ENCODE measurements at regions not wholly inside any gene's neighbourhood (a gene's known extent, or its start where the extent isn't known, plus 50 kb on each side); places are given as distances from the start of the nearest gene placed in this dataset.

DNA sequence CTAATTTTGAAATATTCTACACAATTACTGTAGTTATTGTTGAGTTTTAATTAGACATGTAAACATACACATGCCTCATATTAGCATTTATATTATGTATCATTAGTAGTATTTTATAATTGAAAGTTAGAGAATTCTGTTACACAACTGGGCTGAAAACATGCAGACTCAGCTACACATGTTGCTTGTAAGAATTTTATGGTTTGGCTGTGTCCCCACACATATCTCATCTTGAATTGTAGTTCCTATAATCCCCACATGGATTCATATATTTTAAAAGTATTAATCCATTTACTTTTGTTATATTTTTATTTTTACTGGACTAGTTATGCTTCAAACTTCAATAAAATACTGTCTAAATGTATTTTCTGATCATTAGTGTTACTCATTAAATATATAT is 2075.3 kb upstream of the C9orf72 start:
- Histone ChIP-seq H3K27ac (ENCODE audit: low read depth, low read length) (no peak overlapping the region), H3K27me3 (replicated peaks in 1 of 4; ENCODE audit: control insufficient read depth in 3 of 4, extremely low read depth in 1 of 4, insufficient read depth in 3 of 4, low read length in 3 of 4) (no peaks in the 10 kb centered on the region), H2BK5ac (ENCODE audit: low read depth, low read length) (no peak overlapping the region), H3K4me2 (ENCODE audit: insufficient read depth in 1 of 2, low read depth in 2 of 2, low read length in 2 of 2) (no peak overlapping the region), H2BK20ac (ENCODE audit: low read length) (no peak overlapping the region), H2AK5ac (ENCODE audit: low read depth, low read length) (no peak overlapping the region), H4K91ac (replicated peaks; ENCODE audit: insufficient read length, low read length) (no peak overlapping the region), H3K9ac (replicated peaks in 1 of 4; ENCODE audit: extremely low read depth in 1 of 4, low read depth in 3 of 4, low read length in 3 of 4) (no peak overlapping the region), H3K79me2 (ENCODE audit: control insufficient read depth in 1 of 2, insufficient read depth in 2 of 2, low read length in 2 of 2) (no peaks in the 10 kb centered on the region), H2BK12ac (ENCODE audit: low read depth, low read length) (no peak overlapping the region), H3K23me2 (ENCODE audit: low read depth, low read length) (no peaks in the 10 kb centered on the region; the same call in 1 of the 2 replicates), H3K56ac (replicated peaks; ENCODE audit: insufficient read length, low read depth, low read length) (no peak overlapping the region), H3K18ac (ENCODE audit: extremely low read depth, low read length) (no peak overlapping the region), H4K5ac (ENCODE audit: insufficient read length, low read depth, low read length) (no peak overlapping the region), H3K4me3 (ENCODE audit: extremely low read depth in 1 of 4, insufficient read depth in 2 of 4, low read depth in 3 of 4, low read length in 4 of 4) (no peak overlapping the region), H3K79me1 (ENCODE audit: low read depth, low read length) (no peaks in the 10 kb centered on the region), H3K14ac (ENCODE audit: insufficient read length) (no peak overlapping the region), H3K23ac (ENCODE audit: insufficient read length) (no peak overlapping the region), H3K4ac (replicated peaks; ENCODE audit: insufficient read length, low read depth, low read length) (no peak overlapping the region), H2BK120ac (replicated peaks; ENCODE audit: low read depth, low read length) (no peak overlapping the region), H3K9me3 (ENCODE audit: insufficient read depth in 2 of 2, low read depth in 1 of 2, low read length in 1 of 2) (no peaks in the 10 kb centered on the region), H3K36me3 (ENCODE audit: control insufficient read depth in 2 of 4, insufficient read depth in 4 of 4, low read length in 3 of 4) (no peaks in the 10 kb centered on the region), H2BK15ac (ENCODE audit: low read length) (no peak overlapping the region), H4K20me1 (replicated peaks in 1 of 2; ENCODE audit: control insufficient read depth in 1 of 2, insufficient read depth in 2 of 2, low read length in 2 of 2) (no peaks in the 10 kb centered on the region), H4K8ac (ENCODE audit: extremely low read depth, insufficient read depth, low read length) (no peak overlapping the region), H2AFZ (ENCODE audit: low read length) (no peak overlapping the region), H3K4me1 (replicated peaks in 1 of 4; ENCODE audit: control insufficient read depth in 3 of 4, insufficient read depth in 4 of 4, low read length in 3 of 4) (no peaks in the 10 kb centered on the region)
- no peak for DNase-seq (ENCODE audit: low read depth in 1 of 2, low spot score in 2 of 2)
- POLR2A ChIA-PET (ENCODE audit: partially characterized antibody) = no interaction called here
- no peak for FAIRE-seq
- TF ChIP-seq HDAC6 (IDR thresholded peaks at IDR 0.05; ENCODE audit: low read depth, low read length) (no peak), SIN3A (conservative IDR thresholded peaks at IDR 0.05 in 1 of 2, IDR thresholded peaks at IDR 0.05 in 1 of 2; ENCODE audit: low read depth in 1 of 2, low read length in 2 of 2) (no peak), CTBP2 (IDR thresholded peaks at IDR 0.05; ENCODE audit: borderline replicate concordance, insufficient read depth, insufficient read length, low read length) (no peak), KDM4A (IDR thresholded peaks at IDR 0.05; ENCODE audit: low read depth, low read length, severe bottlenecking) (no peak), MAFK (IDR thresholded peaks at IDR 0.05; ENCODE audit: low read depth, low read length) (no peak), POU5F1 (IDR thresholded peaks at IDR 0.05; ENCODE audit: low read depth, low read length) (no peak), EZH2 (IDR thresholded peaks at IDR 0.05; ENCODE audit: low read depth, low read length, severe bottlenecking) (no peak), ATF2 (IDR thresholded peaks at IDR 0.05; ENCODE audit: low read length) (no peak), POLR2A (IDR thresholded peaks at IDR 0.05; ENCODE audit: control extremely low read depth in 1 of 2, low read depth in 2 of 2, low read length in 2 of 2) (no peak), BCL11A (IDR thresholded peaks at IDR 0.05; ENCODE audit: low read depth in 2 of 2, low read length in 2 of 2) (no peak), CHD1 (IDR thresholded peaks at IDR 0.05; ENCODE audit: low read depth, low read length) (no peak), SP4 (IDR thresholded peaks at IDR 0.05; ENCODE audit: low read length) (no peak), BRCA1 (IDR thresholded peaks at IDR 0.05; ENCODE audit: low read depth, low read length) (no peak), KDM1A (IDR thresholded peaks at IDR 0.05; ENCODE audit: borderline replicate concordance, low read length) (no peak)
- CTCF ChIA-PET (ENCODE audit: partially characterized antibody) = no interaction called here
